ENCODE measurements at regions not wholly inside any gene's neighbourhood (a gene's known extent, or its start where the extent isn't known, plus 50 kb on each side); places are given as distances from the start of the nearest gene placed in this dataset.
"Not testable (repeated sequence)": the region's sequence is repeated elsewhere in the genome, so short reads cannot be mapped to it uniquely, and the experiment has no call there.

- TF ChIP-seq, protein P1, sequence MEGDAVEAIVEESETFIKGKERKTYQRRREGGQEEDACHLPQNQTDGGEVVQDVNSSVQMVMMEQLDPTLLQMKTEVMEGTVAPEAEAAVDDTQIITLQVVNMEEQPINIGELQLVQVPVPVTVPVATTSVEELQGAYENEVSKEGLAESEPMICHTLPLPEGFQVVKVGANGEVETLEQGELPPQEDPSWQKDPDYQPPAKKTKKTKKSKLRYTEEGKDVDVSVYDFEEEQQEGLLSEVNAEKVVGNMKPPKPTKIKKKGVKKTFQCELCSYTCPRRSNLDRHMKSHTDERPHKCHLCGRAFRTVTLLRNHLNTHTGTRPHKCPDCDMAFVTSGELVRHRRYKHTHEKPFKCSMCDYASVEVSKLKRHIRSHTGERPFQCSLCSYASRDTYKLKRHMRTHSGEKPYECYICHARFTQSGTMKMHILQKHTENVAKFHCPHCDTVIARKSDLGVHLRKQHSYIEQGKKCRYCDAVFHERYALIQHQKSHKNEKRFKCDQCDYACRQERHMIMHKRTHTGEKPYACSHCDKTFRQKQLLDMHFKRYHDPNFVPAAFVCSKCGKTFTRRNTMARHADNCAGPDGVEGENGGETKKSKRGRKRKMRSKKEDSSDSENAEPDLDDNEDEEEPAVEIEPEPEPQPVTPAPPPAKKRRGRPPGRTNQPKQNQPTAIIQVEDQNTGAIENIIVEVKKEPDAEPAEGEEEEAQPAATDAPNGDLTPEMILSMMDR (IDR thresholded peaks at IDR 0.05; ENCODE audit: low read length, missing control alignments), result no peak
- H3K4me3 ChIP-seq (replicated peaks; ENCODE audit: low read depth, low read length), result no peak overlapping the region
- no peak for DNase-seq (ENCODE audit: low read depth)
These were observed 294.2 kb upstream of the CT83 start for GRCh38 chrX:116756958-116757357.

DNA sequence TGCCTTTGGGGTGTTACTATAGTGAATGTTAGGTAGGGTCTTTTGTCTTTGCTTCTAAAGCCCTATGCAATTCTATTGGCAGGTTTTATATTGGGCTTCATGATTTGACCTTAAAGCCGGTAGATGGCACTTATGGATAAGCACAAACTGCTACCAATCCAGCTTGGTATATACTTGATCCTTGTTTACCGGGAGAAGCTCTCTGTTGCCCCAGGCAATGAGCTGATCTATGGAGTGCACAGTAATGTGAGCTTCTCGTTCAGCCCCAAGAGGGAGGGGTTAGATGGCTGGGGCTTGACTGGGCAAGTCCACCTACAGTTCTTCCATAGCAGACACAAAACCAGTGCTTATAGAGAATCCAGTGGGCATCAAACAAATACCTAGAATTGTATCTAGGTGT lies 287.2 kb upstream of the CT83 start:
- no peak for DNase-seq (ENCODE audit: low read depth)
- TF ChIP-seq, protein P1 (IDR thresholded peaks at IDR 0.05; ENCODE audit: low read length, missing control alignments), result no peak

DNA sequence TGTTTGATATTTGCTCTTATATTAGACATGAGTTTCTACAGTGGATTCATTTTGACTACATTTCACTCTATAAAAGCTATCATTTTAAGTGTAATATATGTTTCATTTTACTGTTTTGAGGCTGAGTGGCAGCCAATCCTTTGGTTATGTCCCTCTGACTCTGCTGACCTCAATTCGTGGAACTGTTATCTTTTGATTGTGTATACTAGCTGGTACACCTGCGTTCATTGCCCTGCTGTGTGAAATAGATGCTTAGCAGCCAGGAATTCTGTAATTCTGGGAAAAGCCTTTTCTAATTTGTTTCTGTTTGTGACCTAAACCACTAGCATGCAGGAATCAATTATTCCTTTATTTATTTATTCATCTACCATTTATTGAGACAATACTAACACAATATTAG lies 269.4 kb upstream of the CT83 start:
- no peak for DNase-seq (ENCODE audit: low read depth)
- TF ChIP-seq, protein P1 (IDR thresholded peaks at IDR 0.05; ENCODE audit: low read length, missing control alignments), result no peak
- no peak overlapping the region for H3K4me3 ChIP-seq (replicated peaks; ENCODE audit: low read depth, low read length)

More for the DNA sequence above, 287.2 kb upstream of the CT83 start:
- no peak overlapping the region for H3K4me3 ChIP-seq (replicated peaks; ENCODE audit: low read depth, low read length)

GRCh38 chrX:116726806-116727205 lies 264.0 kb upstream of the CT83 start:
- DNase-seq (ENCODE audit: low read depth), result no peak
- no peak overlapping the region for H3K4me3 ChIP-seq (replicated peaks; ENCODE audit: low read depth, low read length)
- TF ChIP-seq, protein P1 (IDR thresholded peaks at IDR 0.05; ENCODE audit: low read length, missing control alignments), result no peak

GRCh38 chrX:116694046-116694445 lies 231.3 kb upstream of the CT83 start:
- H3K4me3 ChIP-seq (replicated peaks; ENCODE audit: low read depth, low read length), result no peak overlapping the region
- TF ChIP-seq, protein P1 (IDR thresholded peaks at IDR 0.05; ENCODE audit: low read length, missing control alignments), result no peak
- DNase-seq (ENCODE audit: low read depth), result no peak

GRCh38 chrX:116679544-116679943 lies 216.8 kb upstream of the CT83 start:
- DNase-seq (ENCODE audit: low read depth); H3K4me3 ChIP-seq (replicated peaks; ENCODE audit: low read depth, low read length): not testable (repeated sequence)

DNA sequence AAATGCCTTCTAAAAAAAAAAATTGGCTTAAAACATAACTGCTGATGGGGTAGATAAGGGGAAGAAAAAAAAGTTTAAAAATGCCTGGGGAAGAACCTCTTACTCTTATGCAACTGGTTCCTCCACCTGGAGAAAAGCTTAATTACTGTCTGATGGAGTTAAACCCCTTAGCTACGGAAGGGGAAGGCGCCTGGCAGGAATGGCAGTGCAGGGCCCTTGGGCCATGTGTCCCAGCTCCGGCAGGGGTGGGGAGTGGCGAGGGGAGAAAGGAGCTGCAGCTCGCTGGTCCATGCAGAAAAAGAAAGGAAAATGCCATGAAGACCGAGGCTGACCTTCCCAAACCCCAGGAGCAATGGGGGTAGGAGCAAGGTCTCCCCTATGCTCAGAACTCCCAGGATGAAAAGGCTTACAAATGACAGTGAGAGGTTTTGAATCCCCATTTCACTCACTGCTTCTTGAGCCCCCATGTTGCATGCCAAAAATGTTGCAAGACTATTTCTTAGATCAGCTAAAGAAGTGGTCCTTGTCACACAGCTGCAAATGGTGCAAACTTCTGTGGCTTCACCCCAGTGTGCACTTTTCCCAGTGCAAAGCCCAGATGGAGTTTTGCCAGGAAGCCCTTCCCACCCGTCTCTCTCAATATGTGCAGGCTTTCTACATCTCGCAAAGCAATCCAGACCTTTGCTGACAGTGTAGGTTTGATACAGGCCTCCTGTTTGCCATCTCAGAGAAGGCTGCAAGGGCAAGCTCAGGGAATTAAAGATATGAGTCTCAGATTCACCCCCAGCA lies 204.8 kb upstream of the CT83 start:
- TF ChIP-seq, protein P1 (IDR thresholded peaks at IDR 0.05; ENCODE audit: low read length, missing control alignments), result no peak
- DNase-seq (ENCODE audit: low read depth), result no peak
- H3K4me3 ChIP-seq (replicated peaks; ENCODE audit: low read depth, low read length), result no peak overlapping the region

Measured in fibroblast of pulmonary artery (primary cell).